OCI-LY3 (cell line): ENCODE measurements at regions not wholly inside any gene's neighbourhood (a gene's known extent, or its start where the extent isn't known, plus 50 kb on each side); places are given as distances from the start of the nearest gene placed in this dataset.

Experiments
- EZH2phosphoT487 ChIP-seq: fragments of 200-600 bp; shearing (Covaris generic); IDR thresholded peaks from 2 replicates; pipeline ENCODE4 v1.6.1; 2018; ENCODE audit warnings: antibody characterized with exemption, mixed run types, low read depth
- TF ChIP-seq, protein P1 (sequence below): fragments of 200-600, 300-600 bp; sonication (generic); IDR thresholded peaks from 2 replicates; pipeline ENCODE4 v1.5.1; 2014; ENCODE audit warnings: antibody characterized with exemption, low read length, low read depth

- TF ChIP-seq, protein P1, sequence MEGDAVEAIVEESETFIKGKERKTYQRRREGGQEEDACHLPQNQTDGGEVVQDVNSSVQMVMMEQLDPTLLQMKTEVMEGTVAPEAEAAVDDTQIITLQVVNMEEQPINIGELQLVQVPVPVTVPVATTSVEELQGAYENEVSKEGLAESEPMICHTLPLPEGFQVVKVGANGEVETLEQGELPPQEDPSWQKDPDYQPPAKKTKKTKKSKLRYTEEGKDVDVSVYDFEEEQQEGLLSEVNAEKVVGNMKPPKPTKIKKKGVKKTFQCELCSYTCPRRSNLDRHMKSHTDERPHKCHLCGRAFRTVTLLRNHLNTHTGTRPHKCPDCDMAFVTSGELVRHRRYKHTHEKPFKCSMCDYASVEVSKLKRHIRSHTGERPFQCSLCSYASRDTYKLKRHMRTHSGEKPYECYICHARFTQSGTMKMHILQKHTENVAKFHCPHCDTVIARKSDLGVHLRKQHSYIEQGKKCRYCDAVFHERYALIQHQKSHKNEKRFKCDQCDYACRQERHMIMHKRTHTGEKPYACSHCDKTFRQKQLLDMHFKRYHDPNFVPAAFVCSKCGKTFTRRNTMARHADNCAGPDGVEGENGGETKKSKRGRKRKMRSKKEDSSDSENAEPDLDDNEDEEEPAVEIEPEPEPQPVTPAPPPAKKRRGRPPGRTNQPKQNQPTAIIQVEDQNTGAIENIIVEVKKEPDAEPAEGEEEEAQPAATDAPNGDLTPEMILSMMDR, result no peak
- TF ChIP-seq EZH2phosphoT487, result no peak
Observed at GRCh38 chr5:52448111-52448510, 339.6 kb upstream of the ITGA1 start.
